ENCODE measurements at regions not wholly inside any gene's neighbourhood (a gene's known extent, or its start where the extent isn't known, plus 50 kb on each side); places are given as distances from the start of the nearest gene placed in this dataset.

GRCh38 chr19:28372576-28373247 lies 840.2 kb downstream of the UQCRFS1 start:
- no peak for DNase-seq (ENCODE audit: low read depth)
- TF ChIP-seq MYC (IDR thresholded peaks at IDR 0.05; ENCODE audit: low read depth, low read length): no peak
- no peak for TF ChIP-seq POLR2A (IDR thresholded peaks at IDR 0.05; ENCODE audit: extremely low read depth, insufficient read length)
- no peak for TF ChIP-seq MAX (IDR thresholded peaks at IDR 0.05; ENCODE audit: low read depth, low read length)
- TF ChIP-seq CTCF (IDR thresholded peaks at IDR 0.05; ENCODE audit: low read depth, low read length): no peak
- no peak overlapping the region for H3K4me3 ChIP-seq (ENCODE audit: low read depth, low read length)

- TF ChIP-seq MAX (IDR thresholded peaks at IDR 0.05; ENCODE audit: low read depth, low read length): no peak
- no peak for TF ChIP-seq CTCF (IDR thresholded peaks at IDR 0.05; ENCODE audit: low read depth, low read length)
- no peak for TF ChIP-seq MYC (IDR thresholded peaks at IDR 0.05; ENCODE audit: low read depth, low read length)
- TF ChIP-seq POLR2A (IDR thresholded peaks at IDR 0.05; ENCODE audit: extremely low read depth, insufficient read length): no peak
- no peak overlapping the region for H3K4me3 ChIP-seq (ENCODE audit: low read depth, low read length)
- no peak for DNase-seq (ENCODE audit: low read depth)
Measured at GRCh38 chr19:28367146-28367545, 845.8 kb downstream of the UQCRFS1 start.

- DNase-seq (ENCODE audit: low read depth): no peak
- H3K4me3 ChIP-seq (ENCODE audit: low read depth, low read length): no peak overlapping the region
- TF ChIP-seq MAX (IDR thresholded peaks at IDR 0.05; ENCODE audit: low read depth, low read length) (no peak), POLR2A (IDR thresholded peaks at IDR 0.05; ENCODE audit: extremely low read depth, insufficient read length) (no peak), CTCF (IDR thresholded peaks at IDR 0.05; ENCODE audit: low read depth, low read length) (no peak), MYC (IDR thresholded peaks at IDR 0.05; ENCODE audit: low read depth, low read length) (no peak)
Measured at GRCh38 chr19:28363254-28363653, 849.7 kb downstream of the UQCRFS1 start.

- DNase-seq (ENCODE audit: low read depth): no peak
- H3K4me3 ChIP-seq (ENCODE audit: low read depth, low read length): no peak overlapping the region
- no peak for TF ChIP-seq CTCF (IDR thresholded peaks at IDR 0.05; ENCODE audit: low read depth, low read length)
- no peak for TF ChIP-seq MAX (IDR thresholded peaks at IDR 0.05; ENCODE audit: low read depth, low read length)
- no peak for TF ChIP-seq POLR2A (IDR thresholded peaks at IDR 0.05; ENCODE audit: extremely low read depth, insufficient read length)
- TF ChIP-seq MYC (IDR thresholded peaks at IDR 0.05; ENCODE audit: low read depth, low read length): no peak
Measured at GRCh38 chr19:28359431-28360414, 853.2 kb downstream of the UQCRFS1 start.

GRCh38 chr19:28358633-28359032 lies 854.3 kb downstream of the UQCRFS1 start:
- H3K4me3 ChIP-seq (ENCODE audit: low read depth, low read length): no peak overlapping the region
- no peak for DNase-seq (ENCODE audit: low read depth)
- no peak for TF ChIP-seq MYC (IDR thresholded peaks at IDR 0.05; ENCODE audit: low read depth, low read length)
- TF ChIP-seq POLR2A (IDR thresholded peaks at IDR 0.05; ENCODE audit: extremely low read depth, insufficient read length): no peak
- no peak for TF ChIP-seq MAX (IDR thresholded peaks at IDR 0.05; ENCODE audit: low read depth, low read length)
- no peak for TF ChIP-seq CTCF (IDR thresholded peaks at IDR 0.05; ENCODE audit: low read depth, low read length)
